ENCODE measurements at regions not wholly inside any gene's neighbourhood (a gene's known extent, or its start where the extent isn't known, plus 50 kb on each side); places are given as distances from the start of the nearest gene placed in this dataset.

DNA sequence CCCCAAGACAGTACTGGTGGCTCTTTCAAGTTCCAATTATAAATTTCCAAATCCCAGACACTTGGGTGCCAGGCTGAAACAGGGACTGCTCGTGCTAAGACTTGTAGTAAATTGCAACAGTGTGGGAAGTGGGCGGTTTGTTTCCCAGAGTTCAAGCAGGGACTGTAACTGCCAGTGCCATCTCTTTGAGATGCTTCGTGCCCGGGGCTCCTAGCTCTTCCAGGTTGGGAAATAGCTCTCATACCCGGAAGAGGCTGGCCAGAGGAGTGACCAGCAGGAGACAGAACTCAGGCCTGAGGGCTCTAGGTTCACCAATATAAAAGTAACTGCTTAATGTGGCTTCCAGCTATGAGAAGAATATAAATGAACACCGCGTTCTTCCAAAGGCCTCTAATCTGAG is 54.0 kb upstream of the NEO1 start:
- Histone ChIP-seq H3K27me3 (replicated peaks in 1 of 7) (peaks cover 0 to 41% (median 0%) of the 10 kb centered on the region in 7 donors), H3K9me3 (no peaks in the 10 kb centered on the region), H3K4me3 (no peak overlapping the region), H3K36me3 (no peaks in the 10 kb centered on the region), H3K4me1 (no peaks in the 10 kb centered on the region), H3K27ac (no peak overlapping the region)
- 68 to 89% (median 73%) methylated on average over 7 of the region's 7 CpGs for WGBS, 5 donors
- TF ChIP-seq POLR2A (IDR thresholded peaks at IDR 0.05) (no peak), POLR2AphosphoS5 (IDR thresholded peaks at IDR 0.05) (no peak)
- no peak for DNase-seq
- intact Hi-C loops (cut with DNase I; ENCODE audit: low total_unique reads): no loop called here

- Histone ChIP-seq H3K27ac (no peak overlapping the region), H3K9me3 (no peaks in the 10 kb centered on the region), H3K36me3 (no peaks in the 10 kb centered on the region), H3K4me1 (no peaks in the 10 kb centered on the region), H3K4me3 (no peak overlapping the region), H3K27me3 (replicated peaks in 1 of 7) (peaks cover 0 to 31% (median 0%) of the 10 kb centered on the region in 7 donors)
- no peak for DNase-seq
- intact Hi-C loops (cut with DNase I; ENCODE audit: low total_unique reads): no loop called here
- 57 to 84% (median 77%) methylated on average over 2 of the region's 2 CpGs for WGBS, 5 donors
- no peak for TF ChIP-seq POLR2AphosphoS5 (IDR thresholded peaks at IDR 0.05)
- no peak for TF ChIP-seq CTCF (IDR thresholded peaks at IDR 0.05 in 8 of 11, conservative IDR thresholded peaks at IDR 0.05 in 3 of 11)
- TF ChIP-seq POLR2A (IDR thresholded peaks at IDR 0.05): no peak
Measured at GRCh38 chr15:72995849-72996248, 56.4 kb upstream of the NEO1 start.

DNA sequence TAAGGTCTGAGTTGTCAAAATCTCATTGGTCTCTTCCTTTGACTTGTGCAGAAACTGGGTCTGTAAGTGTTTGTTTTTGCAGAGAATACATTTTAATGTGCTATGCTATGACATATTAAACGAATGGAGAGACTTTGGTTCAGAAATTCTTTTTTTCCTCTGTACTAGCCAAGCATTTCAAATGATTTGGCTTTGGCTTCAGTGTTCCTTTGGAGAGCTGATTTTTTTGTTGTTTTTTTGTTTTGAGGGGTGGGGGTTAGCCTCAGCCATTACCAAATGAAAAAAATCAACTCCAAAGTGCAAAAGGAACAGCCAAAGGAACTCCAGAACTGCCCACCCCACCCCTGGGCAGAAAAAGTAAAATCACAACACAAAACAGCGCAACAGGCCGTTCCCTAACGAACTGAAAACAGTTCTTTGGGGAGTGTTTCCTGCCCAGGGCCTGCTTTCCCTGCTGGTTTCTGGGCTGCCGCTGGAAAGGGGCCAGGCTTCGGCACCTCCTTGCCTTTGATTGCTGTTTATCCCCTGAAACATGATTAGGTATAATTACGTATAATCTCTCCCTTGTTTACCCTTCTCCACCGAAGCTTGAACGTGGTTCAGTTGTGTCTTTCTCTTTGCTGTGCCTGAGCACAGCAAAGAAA is 57.6 kb upstream of the NEO1 start:
- Histone ChIP-seq H3K9me3 (no peaks in the 10 kb centered on the region), H3K36me3 (no peaks in the 10 kb centered on the region), H3K4me3 (no peak overlapping the region), H3K27me3 (replicated peaks in 1 of 7) (peaks cover 0 to 20% (median 0%) of the 10 kb centered on the region in 7 donors), H3K27ac (peak overlapping the region in 1 of 8 donors; percentile 9), H3K4me1 (no peaks in the 10 kb centered on the region)
- 44 to 54% (median 48%) methylated on average over 9 of the region's 9 CpGs for WGBS, 5 donors
- intact Hi-C loops (cut with DNase I; ENCODE audit: low total_unique reads): no loop called here
- no peak for TF ChIP-seq POLR2AphosphoS5 (IDR thresholded peaks at IDR 0.05)
- TF ChIP-seq CTCF (IDR thresholded peaks at IDR 0.05 in 8 of 11, conservative IDR thresholded peaks at IDR 0.05 in 3 of 11): no peak
- TF ChIP-seq POLR2A (IDR thresholded peaks at IDR 0.05): no peak
- DNase-seq: no peak

- H3K4me1 ChIP-seq: no peaks in the 10 kb centered on the region
- intact Hi-C loops (cut with DNase I; ENCODE audit: low total_unique reads): no loop called here
- 63 to 82% (median 77%) methylated on average over 8 of the region's 8 CpGs for WGBS, 5 donors
- TF ChIP-seq CTCF (IDR thresholded peaks at IDR 0.05 in 8 of 11, conservative IDR thresholded peaks at IDR 0.05 in 3 of 11) (no peak), POLR2A (IDR thresholded peaks at IDR 0.05) (no peak), POLR2AphosphoS5 (IDR thresholded peaks at IDR 0.05) (no peak)
- H3K36me3 ChIP-seq: no peaks in the 10 kb centered on the region
- no peak overlapping the region for H3K4me3 ChIP-seq
- no peaks in the 10 kb centered on the region for H3K9me3 ChIP-seq
- peaks cover 0 to 12% (median 0%) of the 10 kb centered on the region in 7 donors for H3K27me3 ChIP-seq (replicated peaks in 1 of 7)
- no peak for DNase-seq
- peak overlapping the region in 7 of 8 donors; percentile 27 to 42 (median 34) for H3K27ac ChIP-seq
Measured at GRCh38 chr15:72992841-72993252, 59.4 kb upstream of the NEO1 start.

All from spleen (tissue), 11 donors.